Loucy (cell line): ENCODE measurements at regions not wholly inside any gene's neighbourhood (a gene's known extent, or its start where the extent isn't known, plus 50 kb on each side); places are given as distances from the start of the nearest gene placed in this dataset.

ENCODE experiments used
- CTCF ChIP-seq: fragments of 200-600 bp; sonication (generic); conservative IDR thresholded peaks from 2 replicates; pipeline ENCODE4 v1.5.1; 2014; ENCODE audit warnings: mild to moderate bottlenecking, antibody characterized with exemption, low read length
- EZH2phosphoT487 ChIP-seq: fragments of 200-600 bp; IDR thresholded peaks from 2 replicates; pipeline ENCODE4 v1.6.1; 2018; ENCODE audit warnings: antibody characterized with exemption, mild to moderate bottlenecking, moderate library complexity, borderline replicate concordance

GRCh38 chr1:110746644-110747259, 72.0 kb upstream of the KCNA3 start:
- no peak for TF ChIP-seq CTCF
- TF ChIP-seq EZH2phosphoT487, result no peak
